AG08396 (cell line): ENCODE measurements at regions not wholly inside any gene's neighbourhood (a gene's known extent, or its start where the extent isn't known, plus 50 kb on each side); places are given as distances from the start of the nearest gene placed in this dataset.
A peak's percentile ranks its signal among the peaks of the same experiment; 100 is the strongest.
"Not testable (repeated sequence)": the region's sequence is repeated elsewhere in the genome, so short reads cannot be mapped to it uniquely, and the experiment has no call there.

ENCODE experiments used
- DNase-seq: peaks from one replicate; pipeline ENCODE4 v3.0.0; 2012; ENCODE audit warnings: low spot score, mixed read lengths

DNA sequence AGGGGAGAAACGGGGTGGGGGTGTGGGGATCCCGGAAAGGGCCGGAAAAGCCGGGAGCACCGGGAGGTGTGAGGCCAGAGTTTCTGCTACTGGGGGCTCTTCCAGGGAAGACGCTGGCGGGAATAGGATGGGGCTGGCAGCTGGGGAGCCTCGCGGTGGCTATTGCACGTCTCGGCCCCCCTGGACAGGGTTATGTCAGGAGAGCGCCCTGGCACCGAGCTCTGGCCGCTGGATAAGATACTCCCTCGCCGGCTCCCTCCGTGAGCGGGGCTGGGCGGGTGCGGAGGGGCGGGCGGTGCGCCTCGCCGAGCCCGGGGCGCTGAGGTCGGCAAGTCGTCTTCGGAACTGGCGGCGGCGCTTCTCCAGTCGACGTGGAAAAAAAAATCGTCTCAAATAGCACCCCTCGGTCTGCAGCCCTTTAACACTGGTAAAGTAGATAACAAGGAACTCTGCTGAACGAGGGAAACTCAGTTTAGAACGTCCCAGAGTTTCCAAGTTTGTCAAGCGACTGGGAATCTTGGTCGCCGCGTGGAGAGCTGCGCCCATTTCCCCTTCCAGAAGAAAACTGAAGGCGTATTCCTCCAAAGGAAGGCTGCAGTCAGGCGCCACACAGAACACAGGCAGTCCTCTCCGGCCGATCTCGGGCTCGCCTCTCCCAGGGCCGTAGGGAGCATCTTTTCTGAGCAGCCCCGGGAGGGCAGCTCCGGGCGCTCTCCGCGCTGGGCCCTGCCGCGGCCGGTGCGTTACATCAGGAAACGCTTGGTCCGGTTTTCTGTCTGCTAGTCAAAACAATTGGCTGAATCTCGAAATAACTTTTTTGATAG is 115.1 kb downstream of the KCNRG start:
- DNase-seq, result peak; percentile 57

DNA sequence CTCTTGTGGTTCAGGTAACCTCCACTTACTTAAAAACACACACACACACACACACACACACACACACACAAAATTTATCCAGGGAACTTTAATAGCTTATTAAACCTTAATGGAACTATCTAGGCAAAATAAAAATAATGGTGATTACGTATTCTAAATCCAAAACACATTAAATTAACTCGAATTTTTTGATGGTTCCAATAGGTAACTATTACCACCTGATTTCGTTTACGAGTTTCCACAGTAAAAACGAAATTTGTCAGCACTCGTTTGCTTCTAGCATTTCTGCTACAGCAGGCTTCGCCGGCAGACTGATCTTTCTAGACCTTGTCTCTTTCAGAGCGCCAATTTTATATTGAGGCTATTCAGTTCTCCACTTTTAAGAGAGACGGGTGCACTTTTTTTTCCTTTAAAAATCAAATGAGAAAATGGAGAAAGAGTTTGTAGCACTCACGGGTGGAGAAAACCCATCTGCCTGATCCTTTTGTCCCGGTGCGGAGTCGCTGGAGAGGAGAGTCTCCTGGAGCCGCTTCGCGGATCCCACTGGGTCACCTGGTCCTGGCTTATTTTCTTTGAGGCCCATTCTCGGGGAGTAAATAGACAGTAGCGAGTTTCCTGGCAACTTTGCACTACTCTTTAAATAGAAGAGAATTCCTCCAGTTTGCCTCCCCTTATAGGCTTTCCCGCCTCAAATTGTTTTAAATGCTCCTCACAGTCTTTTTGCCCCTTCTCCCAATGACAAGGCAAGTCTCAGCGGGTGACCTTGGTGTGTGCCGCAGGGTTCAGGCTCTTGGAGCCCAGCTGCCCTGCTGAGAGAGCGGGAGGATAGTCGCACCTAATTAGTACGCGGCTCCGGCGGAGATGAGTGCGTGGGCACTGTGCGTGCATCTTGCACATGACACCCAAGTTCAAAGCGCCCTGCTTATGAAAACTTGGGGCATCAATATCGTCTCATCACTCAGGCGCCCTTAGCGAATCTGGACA is 117.0 kb downstream of the KCNRG start:
- no peak for DNase-seq

DNA sequence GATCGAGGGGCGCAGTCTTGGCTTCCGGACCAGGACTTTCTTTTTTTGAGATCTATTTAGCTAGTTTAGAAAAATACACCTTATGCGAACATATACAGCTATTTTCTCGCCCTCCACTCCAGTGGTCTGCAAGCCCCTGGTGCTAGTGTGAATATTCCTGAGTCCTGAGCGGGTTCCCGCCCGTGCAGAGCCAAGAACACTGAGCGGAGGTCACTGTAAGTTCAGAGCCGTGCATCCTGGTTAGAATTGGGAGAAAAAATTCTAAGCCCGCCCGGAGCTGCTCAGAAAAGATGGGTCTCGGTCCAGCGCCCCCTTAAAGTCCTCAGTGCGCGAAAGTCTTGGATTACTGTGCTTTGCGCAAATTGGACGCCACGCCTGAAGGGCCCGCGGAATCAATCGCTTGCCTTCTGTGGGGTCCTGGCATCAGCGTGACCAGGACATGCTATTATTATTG is 117.7 kb downstream of the KCNRG start:
- DNase-seq, result no peak

DNA sequence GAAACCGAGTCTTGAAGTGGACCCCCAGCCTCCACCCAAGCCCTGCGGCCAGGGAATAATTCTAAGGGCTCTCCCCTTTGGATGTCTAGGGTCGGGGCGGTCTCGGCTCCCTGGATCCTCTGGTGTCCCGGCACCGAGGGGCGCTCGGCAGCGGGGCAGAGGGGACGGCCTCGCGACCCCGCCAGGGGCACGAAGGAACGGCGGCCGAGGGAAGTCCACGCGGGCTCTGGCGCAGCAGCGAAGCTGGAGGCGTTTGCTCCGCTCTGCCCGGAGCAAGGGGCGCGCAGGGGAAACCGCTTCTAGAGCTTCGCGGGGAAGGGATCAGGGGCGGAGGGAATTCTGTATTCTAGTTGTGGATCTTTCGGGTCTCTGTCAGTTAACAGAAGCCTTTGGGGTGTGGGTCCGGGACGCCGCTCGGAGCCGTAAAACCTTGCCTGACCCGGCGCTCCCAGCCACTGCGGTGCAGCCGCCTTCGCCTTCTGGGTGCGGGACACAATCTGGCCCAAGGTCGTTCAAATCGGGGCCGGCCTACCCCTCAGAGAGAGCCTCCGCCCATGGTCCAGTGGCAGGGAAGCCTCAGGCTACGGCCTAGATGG is 118.2 kb downstream of the KCNRG start:
- DNase-seq, result no peak

DNA sequence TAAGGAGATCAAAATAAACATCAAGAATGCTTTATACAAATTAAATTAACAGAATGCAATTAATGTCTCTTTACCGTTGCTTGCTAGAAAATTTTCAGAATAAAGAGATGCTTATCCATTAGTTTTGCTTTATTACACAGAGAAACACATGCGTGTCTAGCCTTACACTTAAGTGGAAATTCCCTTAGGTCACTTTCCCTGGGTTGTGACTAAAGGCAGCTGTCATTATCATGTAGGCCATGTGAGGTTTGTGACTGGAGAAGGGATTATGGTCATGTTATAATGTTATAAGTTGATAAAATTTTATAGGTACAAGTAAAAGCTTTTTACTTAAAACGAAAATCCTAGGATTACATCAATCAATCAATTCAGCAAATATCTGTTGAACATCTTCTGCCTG is 121.0 kb downstream of the KCNRG start:
- no peak for DNase-seq

DNA sequence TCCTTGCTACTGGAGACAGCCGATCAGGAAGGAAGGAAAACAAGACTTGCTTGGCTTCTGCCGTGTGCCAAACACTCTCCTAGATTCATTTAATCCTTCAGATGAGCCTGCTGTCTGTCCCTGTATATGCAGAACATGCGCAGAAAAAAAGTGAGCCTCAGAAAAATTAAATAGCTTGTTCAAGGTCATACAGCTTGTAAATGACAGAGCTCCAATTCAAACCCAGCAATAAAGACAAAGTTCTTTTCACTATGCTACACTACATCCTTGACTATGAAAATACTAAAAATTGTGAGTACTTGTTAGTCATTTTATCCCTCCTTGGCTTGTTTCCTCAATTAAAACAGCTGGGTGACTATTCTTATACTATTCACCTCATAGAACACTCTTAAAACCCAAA is 121.4 kb downstream of the KCNRG start:
- no peak for DNase-seq

DNA sequence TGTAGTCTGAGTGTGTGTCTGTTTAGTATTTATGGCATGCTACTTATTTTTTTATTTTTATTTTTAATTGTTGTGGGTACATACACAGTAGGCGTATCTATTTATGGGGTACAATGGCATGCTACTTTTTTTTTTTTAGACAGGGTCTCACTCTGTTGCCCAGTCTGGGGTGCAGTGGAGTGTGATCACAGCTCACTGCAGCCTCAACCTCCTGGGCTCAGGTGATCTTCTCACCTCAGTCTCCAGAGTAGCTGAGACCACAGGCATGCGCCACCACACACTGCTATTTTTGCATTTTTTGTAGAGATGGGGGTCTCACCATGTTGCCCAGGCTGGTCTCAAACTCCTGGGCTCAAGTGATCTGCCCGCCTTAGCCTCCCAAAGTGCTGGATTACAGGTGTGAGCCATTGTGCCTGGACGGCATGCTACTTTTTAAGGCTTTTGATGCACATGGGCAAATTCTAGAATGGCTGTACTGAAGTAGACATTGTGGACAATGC is 124.2 kb downstream of the KCNRG start:
- DNase-seq, result not testable (repeated sequence)

DNA sequence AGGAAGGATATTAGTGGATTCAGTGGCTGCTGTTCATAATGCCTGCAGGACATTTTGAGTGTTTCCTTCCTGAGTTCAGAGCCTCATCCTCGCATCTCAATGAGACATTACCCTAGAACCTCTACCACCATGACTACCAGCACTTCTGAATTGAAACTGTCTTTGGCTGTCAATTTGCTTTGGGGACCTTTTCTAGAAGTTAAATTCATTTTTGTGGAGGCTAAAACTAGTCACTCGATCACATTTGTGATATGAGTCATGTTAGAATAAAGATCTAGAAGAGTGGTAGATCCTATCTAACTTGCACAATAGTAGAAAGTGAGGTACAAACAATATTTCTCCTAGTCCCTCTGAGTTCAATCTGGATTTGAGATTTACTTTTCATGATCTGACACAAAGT is 124.9 kb downstream of the KCNRG start:
- DNase-seq, result no peak

DNA sequence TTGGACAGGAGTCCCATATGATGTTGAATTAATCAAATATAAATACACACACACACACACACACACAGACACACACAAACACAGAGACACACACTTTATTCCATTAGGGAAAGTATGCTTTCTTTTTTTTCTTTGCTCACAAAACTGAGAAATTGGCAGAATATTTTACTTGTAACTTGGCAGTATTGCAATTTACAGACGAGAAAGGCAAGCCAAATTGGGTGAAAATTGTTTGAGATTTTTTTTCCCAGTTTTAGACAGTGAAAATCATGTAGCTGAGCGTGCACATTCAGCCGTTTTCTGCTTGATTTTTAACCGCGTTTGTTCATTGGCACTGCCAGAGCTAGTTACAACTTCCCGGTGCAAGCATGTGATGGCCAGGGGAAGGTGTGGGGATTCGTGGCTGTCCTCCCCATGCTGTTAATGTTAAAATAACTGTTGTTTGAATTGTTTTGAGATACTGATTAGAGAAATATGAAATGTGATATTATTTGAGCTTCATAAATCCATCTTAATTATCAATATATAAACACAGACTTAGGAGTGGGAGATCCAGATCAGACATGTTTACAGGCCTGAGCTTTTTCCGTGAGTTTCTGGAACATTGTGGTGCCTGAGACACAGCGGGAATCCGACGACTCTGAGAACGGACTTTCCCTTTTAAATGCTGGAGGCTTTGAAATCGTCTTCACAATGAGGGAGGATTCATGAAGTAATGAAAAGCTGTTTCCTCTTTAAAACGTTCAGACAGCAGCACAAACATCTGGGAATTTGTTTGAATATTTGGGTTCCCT is 125.5 kb downstream of the KCNRG start:
- DNase-seq, result no peak

DNA sequence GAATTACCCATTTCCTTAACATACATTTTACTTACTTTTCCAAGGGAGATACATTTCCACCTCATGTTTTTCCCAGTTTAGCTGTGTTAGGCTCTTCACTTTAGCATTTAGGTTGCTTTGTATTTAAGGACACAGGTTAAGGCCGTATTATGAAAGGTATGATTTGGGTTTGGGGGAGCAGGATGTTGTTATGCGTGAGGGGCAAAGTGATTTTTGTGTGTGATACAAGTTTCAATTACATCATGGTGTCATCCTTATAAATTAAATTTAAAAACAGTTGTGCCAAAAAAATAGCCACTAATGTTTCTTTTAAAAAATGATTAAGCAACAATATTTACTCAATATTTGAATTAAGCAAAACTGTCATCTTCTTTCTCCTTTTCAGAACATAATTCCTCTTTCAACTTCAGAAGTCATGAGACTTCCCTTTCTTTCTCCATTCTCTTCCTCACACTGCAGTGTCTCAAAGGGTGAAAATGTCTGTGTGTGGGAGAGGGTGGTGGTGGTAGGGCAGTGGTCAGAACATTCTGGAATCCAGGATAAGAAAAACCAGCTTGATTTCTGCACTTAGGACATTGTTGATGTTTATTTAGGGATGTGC is 126.2 kb downstream of the KCNRG start:
- DNase-seq, result no peak

DNA sequence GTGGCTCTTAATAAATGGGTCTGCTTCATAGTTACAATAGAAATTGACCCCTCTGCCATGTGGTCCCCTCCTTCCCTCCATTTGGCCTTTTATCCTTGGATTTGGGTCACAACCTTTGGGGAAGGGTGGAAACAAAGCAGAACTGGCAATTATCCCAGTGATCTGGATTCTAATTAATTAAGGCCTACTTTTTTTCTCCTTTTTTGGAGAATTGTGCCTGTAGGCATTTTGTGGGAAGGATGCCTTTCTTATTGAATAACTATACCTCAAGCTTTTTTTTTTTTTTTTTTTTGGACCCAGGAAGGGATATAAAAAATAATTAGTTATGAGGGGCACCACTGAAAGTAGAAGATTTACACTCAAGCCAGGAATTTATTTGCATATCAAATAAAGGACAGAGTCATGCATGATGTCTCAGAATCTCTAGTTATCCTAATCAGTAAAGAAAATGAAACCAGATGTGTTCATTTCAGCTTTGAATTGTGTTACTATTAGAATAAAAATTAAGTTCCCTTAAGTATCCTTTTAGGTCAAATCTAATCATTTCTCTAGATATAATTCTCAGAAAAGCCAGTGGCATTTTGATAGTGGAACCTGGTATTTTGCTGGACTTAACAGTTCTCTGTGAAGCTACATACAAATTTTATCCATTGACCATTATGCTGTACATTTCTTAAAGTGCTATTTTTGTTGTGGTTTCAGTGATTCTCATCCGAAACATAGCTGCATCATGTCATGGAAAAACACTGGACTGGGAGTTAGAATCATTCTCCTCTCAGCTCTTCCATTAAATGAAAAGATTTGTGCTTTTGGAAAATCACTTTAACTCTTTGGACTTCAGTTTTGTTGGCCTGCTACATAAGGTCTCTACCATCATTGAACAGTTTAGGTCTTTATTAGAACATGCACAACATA is 129.3 kb downstream of the KCNRG start:
- no peak for DNase-seq

DNA sequence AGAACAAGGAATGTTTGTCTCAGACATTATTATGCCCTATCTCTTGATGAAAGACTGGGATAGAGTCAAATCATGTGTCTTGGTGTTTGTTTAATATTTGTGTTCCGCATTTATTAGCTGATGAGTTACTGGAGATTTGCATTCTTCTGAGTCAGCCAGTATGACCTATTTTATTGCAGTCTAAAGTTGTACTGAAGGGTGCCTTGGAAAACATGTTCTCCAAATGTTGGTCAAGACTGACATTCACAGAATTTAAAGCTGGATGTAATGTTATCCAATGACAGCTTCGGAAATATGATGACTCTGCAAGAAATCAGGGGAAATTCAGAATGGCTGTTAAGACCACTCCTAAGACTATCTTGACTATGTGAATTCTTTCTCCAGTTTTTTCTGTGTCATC is 134.0 kb downstream of the KCNRG start:
- no peak for DNase-seq

DNA sequence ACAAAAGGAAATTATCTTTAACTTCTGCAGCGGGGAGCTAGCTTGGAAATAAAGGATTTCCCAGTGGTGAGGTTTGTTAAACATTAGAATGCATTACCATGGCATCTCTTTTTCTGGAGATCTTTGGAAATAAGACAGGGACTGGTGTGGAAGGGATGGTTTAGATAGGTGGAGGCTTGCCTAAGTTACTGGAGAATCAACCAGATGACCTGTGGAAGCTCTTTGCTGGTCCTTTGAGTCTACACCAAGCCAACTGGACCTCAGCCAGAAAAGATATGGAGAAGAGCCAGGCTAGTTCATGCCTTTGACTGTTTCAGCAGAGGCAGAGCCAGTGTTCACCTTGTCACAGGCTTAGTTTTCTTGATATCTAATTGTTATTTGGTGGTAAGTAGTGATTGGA is 134.7 kb downstream of the KCNRG start:
- DNase-seq, result no peak

DNA sequence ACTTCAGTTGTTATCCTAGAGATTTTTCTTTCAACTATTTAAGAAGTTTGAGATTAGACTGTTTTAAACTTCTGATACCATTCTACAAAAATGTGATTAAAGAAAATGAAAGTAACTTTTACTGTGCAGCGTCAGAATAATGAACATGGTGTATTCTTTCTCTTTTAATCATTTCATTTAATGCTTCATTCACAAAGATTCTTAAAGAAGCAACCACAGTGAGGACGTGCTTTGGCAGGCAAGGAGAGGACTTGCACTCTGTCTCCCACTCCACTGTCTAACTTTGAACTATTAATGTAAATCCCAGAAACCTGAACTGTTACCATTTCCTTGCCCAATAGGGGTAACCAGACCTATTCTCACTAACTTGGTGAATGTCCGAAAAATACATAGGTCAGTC is 137.0 kb downstream of the KCNRG start:
- DNase-seq, result no peak

DNA sequence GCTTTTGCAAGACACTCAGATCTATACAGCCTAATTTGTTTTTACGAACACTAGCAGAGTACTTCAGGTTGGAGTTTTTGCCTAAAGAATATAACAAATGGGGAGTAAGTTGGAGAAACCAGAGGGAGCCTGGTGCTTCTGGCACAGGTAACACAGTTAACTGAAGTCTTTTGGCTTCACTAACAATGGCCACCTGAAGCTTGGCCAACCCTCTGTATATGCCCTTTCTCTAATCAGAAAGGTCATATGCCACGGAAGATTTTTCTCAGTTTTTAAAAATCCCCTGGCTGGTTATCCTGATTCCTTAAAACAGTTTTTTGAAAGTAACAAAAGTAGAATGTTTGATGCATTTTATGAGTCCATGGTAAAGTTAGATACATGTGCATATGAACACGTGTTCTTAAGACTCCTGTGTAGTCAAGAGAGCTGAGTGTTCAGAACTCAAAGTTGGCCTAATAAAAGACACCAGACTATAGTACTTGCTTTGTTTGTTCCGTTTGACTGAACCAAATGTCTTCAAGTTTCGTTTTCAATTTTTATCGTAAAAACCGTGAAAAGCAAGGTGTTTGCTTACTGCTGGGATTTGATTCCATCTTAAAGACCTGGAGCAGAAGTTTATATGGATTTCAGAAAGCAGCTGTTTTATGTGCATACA is 137.5 kb downstream of the KCNRG start:
- DNase-seq, result no peak

DNA sequence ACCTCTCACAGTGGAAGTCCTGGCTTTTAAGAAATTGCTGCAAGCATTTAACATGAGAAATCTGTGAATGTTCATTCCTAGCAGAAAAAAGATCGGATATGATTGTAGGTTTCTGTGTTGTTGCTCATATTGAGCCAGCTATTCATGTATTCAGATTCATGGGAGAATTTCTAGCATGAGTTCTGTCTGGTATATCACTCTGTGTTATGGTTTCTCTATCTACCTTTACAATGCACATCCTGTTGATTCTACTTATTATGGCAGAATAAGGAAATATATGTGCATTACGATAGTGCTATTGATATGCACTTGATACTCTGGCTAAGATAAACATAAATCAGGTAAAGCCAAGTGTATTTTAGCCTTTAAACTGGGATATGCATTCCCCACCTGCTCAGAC is 138.2 kb downstream of the KCNRG start:
- no peak for DNase-seq

DNA sequence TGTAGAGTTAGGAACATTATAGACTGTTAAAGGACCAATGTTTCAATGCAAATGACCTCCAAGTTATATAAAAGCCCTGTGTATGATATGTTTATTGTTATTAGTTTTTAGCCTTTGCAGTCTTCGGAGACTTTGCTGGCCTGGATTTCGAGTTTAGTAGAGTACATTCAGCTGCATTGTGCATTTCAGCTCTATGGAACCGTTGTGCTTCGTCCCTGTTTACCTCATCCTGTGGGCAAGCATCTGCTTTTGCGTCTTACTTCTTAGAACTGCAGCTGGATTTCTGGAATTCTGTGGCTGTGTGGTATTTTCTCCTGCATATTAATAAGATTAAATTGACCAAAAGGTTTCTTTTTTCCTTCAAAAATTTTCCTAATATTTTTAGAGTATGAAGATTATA is 138.6 kb downstream of the KCNRG start:
- no peak for DNase-seq

DNA sequence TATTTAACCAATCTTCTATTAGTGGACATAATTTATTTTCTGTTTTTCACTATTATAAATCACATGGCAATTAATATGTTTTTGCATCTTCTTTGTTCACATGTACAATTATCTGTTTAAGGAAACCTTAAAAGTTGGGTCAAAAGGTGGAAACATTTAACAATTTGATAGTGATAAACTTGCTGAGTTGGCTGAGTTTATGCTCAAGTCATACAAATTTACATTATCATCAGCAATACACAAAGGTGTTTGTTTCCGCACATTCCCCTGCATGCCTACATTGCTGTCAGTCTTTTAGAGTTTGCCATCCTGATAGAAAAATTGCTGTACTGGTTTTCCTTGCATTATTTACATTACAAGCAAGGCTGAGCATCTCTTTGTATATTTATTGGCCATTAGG is 139.5 kb downstream of the KCNRG start:
- no peak for DNase-seq

DNA sequence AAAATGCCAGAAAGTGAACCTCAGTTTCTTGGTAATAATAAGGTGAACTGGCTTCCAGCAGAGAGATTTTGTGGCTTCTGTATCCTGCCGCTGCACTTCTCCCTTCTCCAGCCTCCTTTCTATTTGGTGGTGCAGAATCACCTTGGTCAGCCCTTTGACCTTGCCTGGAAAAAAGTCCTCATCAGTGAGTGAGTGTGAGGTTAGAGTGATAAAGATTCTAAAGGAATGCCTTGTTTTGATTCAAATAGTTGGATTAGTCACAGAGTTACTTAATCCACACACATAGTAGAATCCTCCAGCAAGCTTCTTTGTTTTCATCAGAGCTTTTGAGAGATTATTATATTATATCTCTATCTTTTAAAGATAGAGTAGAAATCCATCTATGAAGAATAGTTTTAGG is 140.9 kb downstream of the KCNRG start:
- peak; percentile 58 for DNase-seq
